Tibial nerve (tissue), 4 donors: ENCODE measurements at regions not wholly inside any gene's neighbourhood (a gene's known extent, or its start where the extent isn't known, plus 50 kb on each side); places are given as distances from the start of the nearest gene placed in this dataset.
A peak's percentile ranks its signal among the peaks of the same experiment; 100 is the strongest.

ENCODE experiments used
- DNase-seq, 2 donors: peaks; one replicate each; pipeline ENCODE4 v3.0.0-alpha.2; 2019; ENCODE audit warnings: low spot score in 2 of 2
- H3K27ac ChIP-seq, 4 donors: fragments of 200-600 bp; sonication (generic) in 3 of 4; one replicate each; pipeline ENCODE4 v1.5.1; 2017 to 2019; ENCODE audit warnings: mild to moderate bottlenecking in 1 of 4
- H3K27me3 ChIP-seq, 2 donors: fragments of 200-600 bp; sonication (generic) in 1 of 2; one replicate each; pipeline versions ENCODE4 v1.5.1 to v1.6.0; 2017 to 2019
- H3K36me3 ChIP-seq, 3 donors: fragments of 200-600 bp; sonication (generic); one replicate each; pipeline ENCODE4 v1.5.1; 2018 to 2019
- H3K4me1 ChIP-seq, 4 donors: fragments of 200-600 bp; sonication (generic) in 3 of 4; one replicate each; pipeline ENCODE4 v1.5.1; 2017 to 2019
- H3K4me3 ChIP-seq, 4 donors: fragments of 200-600 bp; sonication (generic) in 3 of 4; one replicate each; pipeline ENCODE4 v1.5.1; 2017 to 2019; ENCODE audit warnings: mild to moderate bottlenecking in 1 of 4, moderate library complexity in 1 of 4
- H3K9me3 ChIP-seq, 4 donors: fragments of 200-600 bp; sonication (generic) in 3 of 4; one replicate each; pipeline ENCODE4 v1.5.1; 2017 to 2019
- EP300 ChIP-seq, 2 donors: sonication (generic); formaldehyde crosslinking; IDR thresholded peaks; one replicate each; pipeline ENCODE4 v1.6.1; 2017; ENCODE audit warnings: antibody characterized with exemption in 2 of 2, mild to moderate bottlenecking in 1 of 2
- POLR2A ChIP-seq, 2 donors: fragments of 450-650 bp; IDR thresholded peaks; one replicate each; pipeline ENCODE4 v1.6.1; 2017; ENCODE audit warnings: antibody characterized with exemption in 2 of 2, mild to moderate bottlenecking in 2 of 2, moderate library complexity in 2 of 2
- WGBS, 2 donors: methylation state at CpG; one replicate each; pipeline ENCODE4 v1.1.5; 2018; 5-methylcytosine and 5-hydroxymethylcytosine counted together
- TF ChIP-seq, protein P1 (sequence below), 5 experiments: fragments of 200-600 bp in 3 of 5; fragments of 450-650 bp in 2 of 5; sonication (generic) in 3 of 5; IDR thresholded peaks; one replicate each; pipeline ENCODE4 v1.5.1; 2016 to 2019; ENCODE audit warnings: antibody characterized with exemption in 5 of 5, mild to moderate bottlenecking in 3 of 5, moderate library complexity in 2 of 5

DNA sequence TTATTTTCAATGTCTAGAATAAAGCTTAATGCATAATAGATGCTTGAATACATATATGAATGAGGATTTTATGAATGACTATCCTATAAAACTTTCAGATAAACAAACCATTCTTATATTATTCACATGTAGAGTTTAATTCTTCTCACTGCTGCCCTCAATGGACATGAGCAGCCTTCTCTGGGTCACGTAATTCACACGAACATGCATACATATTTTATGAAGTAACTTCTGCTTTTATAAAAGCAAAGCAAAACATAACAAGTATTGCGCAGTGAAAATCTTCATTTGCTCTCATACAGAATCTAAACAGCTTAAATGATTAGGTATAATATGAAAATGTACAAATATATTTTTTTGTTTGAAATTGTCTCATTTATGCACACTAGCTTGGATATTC is 116.7 kb downstream of the TMA16 start:
- TF ChIP-seq, protein P1, sequence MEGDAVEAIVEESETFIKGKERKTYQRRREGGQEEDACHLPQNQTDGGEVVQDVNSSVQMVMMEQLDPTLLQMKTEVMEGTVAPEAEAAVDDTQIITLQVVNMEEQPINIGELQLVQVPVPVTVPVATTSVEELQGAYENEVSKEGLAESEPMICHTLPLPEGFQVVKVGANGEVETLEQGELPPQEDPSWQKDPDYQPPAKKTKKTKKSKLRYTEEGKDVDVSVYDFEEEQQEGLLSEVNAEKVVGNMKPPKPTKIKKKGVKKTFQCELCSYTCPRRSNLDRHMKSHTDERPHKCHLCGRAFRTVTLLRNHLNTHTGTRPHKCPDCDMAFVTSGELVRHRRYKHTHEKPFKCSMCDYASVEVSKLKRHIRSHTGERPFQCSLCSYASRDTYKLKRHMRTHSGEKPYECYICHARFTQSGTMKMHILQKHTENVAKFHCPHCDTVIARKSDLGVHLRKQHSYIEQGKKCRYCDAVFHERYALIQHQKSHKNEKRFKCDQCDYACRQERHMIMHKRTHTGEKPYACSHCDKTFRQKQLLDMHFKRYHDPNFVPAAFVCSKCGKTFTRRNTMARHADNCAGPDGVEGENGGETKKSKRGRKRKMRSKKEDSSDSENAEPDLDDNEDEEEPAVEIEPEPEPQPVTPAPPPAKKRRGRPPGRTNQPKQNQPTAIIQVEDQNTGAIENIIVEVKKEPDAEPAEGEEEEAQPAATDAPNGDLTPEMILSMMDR (IDR thresholded peaks at IDR 0.05), result no peak
- TF ChIP-seq EP300 (IDR thresholded peaks at IDR 0.05), result no peak
- TF ChIP-seq POLR2A (IDR thresholded peaks at IDR 0.05), result no peak
- Histone ChIP-seq H3K36me3 (no peaks in the 10 kb centered on the region), H3K27ac (peak overlapping the region in 3 of 4 donors; percentile 5 to 71 (median 55)), H3K4me1 (no peaks in the 10 kb centered on the region), H3K4me3 (peak overlapping the region in 2 of 4 donors; percentile 34 to 38), H3K27me3 (no peaks in the 10 kb centered on the region), H3K9me3 (no peaks in the 10 kb centered on the region)
- no peak for DNase-seq
- 36 to 51% methylated on average over 3 of the region's 3 CpGs for WGBS, 2 donors

DNA sequence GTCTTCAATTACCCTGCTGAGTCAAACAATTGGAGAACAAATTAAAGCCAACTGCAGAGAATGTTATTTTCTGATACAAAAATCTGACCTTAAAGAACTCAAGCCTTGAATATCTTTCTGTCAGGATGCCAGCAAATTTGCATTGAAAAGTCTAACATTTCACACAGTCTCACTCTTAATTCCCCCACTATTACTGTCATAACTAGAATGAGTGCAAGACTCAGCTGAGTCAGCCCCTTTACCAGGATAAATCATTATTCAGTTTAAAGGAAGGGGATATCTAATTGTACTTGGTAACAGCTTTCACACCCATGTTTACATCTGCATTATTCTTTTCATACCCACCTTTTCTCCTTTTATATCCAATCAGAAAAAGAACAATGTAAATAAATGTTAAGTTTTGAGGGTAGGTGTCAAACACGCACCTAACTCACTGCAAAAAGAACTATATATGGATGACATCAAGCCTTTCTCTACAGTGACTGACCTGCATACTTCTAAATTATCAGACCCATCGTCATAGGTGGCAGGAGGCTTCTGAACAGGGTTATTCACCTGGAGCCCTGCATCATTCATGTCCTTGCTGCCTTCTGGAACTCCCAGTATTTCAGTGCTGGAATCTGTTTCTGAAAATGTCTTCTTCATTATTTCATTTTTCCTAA is 117.4 kb downstream of the TMA16 start:
- peak overlapping the region in 3 of 4 donors; percentile 5 to 71 (median 55) for H3K27ac ChIP-seq
- WGBS, 2 donors, result 82 to 85% methylated on average over 2 of the region's 2 CpGs
- H3K4me1 ChIP-seq, result no peaks in the 10 kb centered on the region
- no peak for DNase-seq
- H3K27me3 ChIP-seq, result no peaks in the 10 kb centered on the region
- H3K36me3 ChIP-seq, result no peaks in the 10 kb centered on the region
- peak overlapping the region in 2 of 4 donors; percentile 34 to 38 for H3K4me3 ChIP-seq
- TF ChIP-seq, protein P1 (IDR thresholded peaks at IDR 0.05), result no peak
- TF ChIP-seq EP300 (IDR thresholded peaks at IDR 0.05) (no peak), POLR2A (IDR thresholded peaks at IDR 0.05) (no peak)
- H3K9me3 ChIP-seq, result no peaks in the 10 kb centered on the region

DNA sequence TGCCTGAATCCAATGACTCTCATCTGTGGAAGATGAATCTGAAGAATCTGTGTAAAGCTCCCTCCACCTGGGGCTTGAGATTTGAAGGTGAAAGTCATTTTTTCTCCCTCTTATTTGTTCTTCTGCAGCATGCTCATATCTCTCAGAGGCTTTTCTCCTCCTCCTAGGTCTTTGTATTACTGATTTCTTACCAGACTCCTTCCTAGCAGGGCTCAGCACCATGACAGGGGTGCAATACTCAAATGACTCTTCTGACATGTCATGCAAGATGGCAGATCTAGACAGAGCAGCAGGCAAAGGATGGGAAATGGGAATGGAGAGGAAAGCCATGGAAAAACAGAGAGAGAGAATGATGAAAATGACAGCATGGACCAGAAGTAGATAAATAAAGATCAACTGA is 118.3 kb downstream of the TMA16 start:
- no peaks in the 10 kb centered on the region for H3K36me3 ChIP-seq
- no peaks in the 10 kb centered on the region for H3K4me1 ChIP-seq
- no peaks in the 10 kb centered on the region for H3K27me3 ChIP-seq
- no peaks in the 10 kb centered on the region for H3K9me3 ChIP-seq
- H3K27ac ChIP-seq, result peak overlapping the region in 3 of 4 donors; percentile 7 to 71 (median 55)
- TF ChIP-seq POLR2A (IDR thresholded peaks at IDR 0.05) (no peak), EP300 (IDR thresholded peaks at IDR 0.05) (no peak)
- TF ChIP-seq, protein P1 (IDR thresholded peaks at IDR 0.05), result no peak
- peak overlapping the region in 3 of 4 donors; percentile 8 to 38 (median 34) for H3K4me3 ChIP-seq
- no peak for DNase-seq

DNA sequence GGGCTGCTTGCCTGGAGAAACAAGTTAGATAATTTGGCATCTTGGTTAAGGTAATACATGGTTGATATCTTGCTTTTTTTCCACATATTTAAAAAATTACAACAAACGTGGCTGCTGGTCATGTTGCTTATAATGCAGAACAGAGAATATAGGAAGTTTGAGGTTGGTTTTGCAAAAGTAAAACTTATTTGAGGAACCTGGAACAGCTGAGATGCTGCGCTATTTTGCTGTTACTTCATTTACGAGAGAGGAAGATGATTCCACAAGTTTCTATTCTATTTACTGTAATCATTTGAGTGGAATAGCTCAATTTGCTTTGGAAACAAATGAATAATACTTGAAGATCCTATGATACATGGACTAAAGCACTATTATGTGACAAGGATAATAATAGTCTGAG is 118.9 kb downstream of the TMA16 start:
- peak overlapping the region in 1 of 4 donors; percentile 71 for H3K27ac ChIP-seq

DNA sequence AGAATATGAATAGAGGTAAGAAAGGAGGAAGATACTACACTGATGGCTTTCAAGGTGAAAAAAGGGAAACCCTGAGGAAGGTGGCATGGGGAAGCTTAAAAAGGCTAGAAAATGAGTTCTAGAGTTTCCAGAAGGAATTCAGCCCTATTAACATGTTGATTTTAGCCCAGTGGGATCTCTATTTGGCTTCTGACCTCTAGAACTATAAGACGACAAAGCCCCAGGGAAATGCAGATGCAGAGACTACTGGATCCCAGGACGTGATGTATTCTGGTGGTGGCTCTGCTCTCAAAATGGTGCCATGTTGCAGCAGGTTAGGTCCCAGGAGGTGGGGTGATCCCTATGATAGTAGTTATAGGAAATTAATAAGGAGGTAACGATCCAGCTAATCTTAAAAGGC is 120.4 kb downstream of the TMA16 start:
- 80 to 83% methylated on average over 3 of the region's 3 CpGs for WGBS, 2 donors
- H3K9me3 ChIP-seq, result no peaks in the 10 kb centered on the region
- no peaks in the 10 kb centered on the region for H3K4me1 ChIP-seq
- H3K36me3 ChIP-seq, result no peaks in the 10 kb centered on the region
- H3K27me3 ChIP-seq, result no peaks in the 10 kb centered on the region
- H3K4me3 ChIP-seq, result no peak overlapping the region
- no peak for TF ChIP-seq EP300 (IDR thresholded peaks at IDR 0.05)
- no peak for TF ChIP-seq POLR2A (IDR thresholded peaks at IDR 0.05)
- TF ChIP-seq, protein P1 (IDR thresholded peaks at IDR 0.05), result no peak
- no peak for DNase-seq
- H3K27ac ChIP-seq, result no peak overlapping the region

More for the DNA sequence above, 118.9 kb downstream of the TMA16 start:
- 84% methylated on average over 3 of the region's 3 CpGs for WGBS, 2 donors
- Histone ChIP-seq H3K9me3 (no peaks in the 10 kb centered on the region), H3K4me1 (no peaks in the 10 kb centered on the region), H3K27me3 (no peaks in the 10 kb centered on the region), H3K4me3 (peak overlapping the region in 2 of 4 donors; percentile 34 to 38), H3K36me3 (no peaks in the 10 kb centered on the region)
- DNase-seq, result no peak
- TF ChIP-seq EP300 (IDR thresholded peaks at IDR 0.05), result peak in 1 of 2 donors; percentile 50
- no peak for TF ChIP-seq POLR2A (IDR thresholded peaks at IDR 0.05)
